ENCODE measurements at regions not wholly inside any gene's neighbourhood (a gene's known extent, or its start where the extent isn't known, plus 50 kb on each side); places are given as distances from the start of the nearest gene placed in this dataset.
"Not testable (repeated sequence)": the region's sequence is repeated elsewhere in the genome, so short reads cannot be mapped to it uniquely, and the experiment has no call there.

DNA sequence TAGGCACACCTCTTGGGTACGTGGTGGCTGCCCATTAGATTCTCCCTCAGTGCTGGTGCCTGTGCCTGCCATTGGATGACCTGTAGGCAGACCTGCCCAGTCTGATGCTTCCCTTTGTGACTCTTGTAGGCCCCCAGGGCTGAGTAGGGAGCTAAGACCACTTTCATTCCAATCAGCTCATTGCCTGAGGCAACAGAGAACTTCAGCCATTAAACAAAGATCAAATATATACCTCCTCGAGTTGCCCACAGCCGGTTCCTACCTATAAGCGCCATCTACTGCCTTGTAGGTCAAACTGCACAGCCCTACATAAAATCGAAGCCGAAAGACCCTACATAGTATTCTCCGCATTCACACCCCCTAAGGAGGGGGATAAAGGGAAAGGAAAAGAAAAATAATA is 184.6 kb downstream of the ETAA1 start:
- in situ Hi-C loops (cut with MboI; ENCODE audit: low pct_unique_long_range_greater_than_20kb in 2 of 9, low sequenced_read_pairs in 9 of 9, unreplicated experiment in 9 of 9), result no loop called here
- WGBS, 10 experiments, result 49 to 100% (median 79%) methylated on average over 1 to 7 of the region's 7 CpGs; no CpG with 5 or more reads in 1 of the 10 experiments
- no peak for ATAC-seq (replicated peaks in 6 of 8)

GRCh38 chr2:67583185-67583584 is 186.1 kb downstream of the ETAA1 start:
- no peaks in the 10 kb centered on the region for H3K4me1 ChIP-seq (replicated peaks in 1 of 2)
- no peak overlapping the region for H3K4me3 ChIP-seq
- no peak overlapping the region for H3K27ac ChIP-seq
- in situ Hi-C loops (cut with MboI; ENCODE audit: low pct_unique_long_range_greater_than_20kb in 2 of 9, low sequenced_read_pairs in 9 of 9, unreplicated experiment in 9 of 9), result no loop called here
- ATAC-seq (replicated peaks in 6 of 8), result no peak
- 78 to 100% (median 92%) methylated on average over 1 to 2 of the region's 2 CpGs; no CpG with 5 or more reads in 3 of the 10 experiments for WGBS, 10 experiments

More for the DNA sequence above, 184.6 kb downstream of the ETAA1 start:
- Histone ChIP-seq H3K4me1 (replicated peaks in 1 of 2) (no peaks in the 10 kb centered on the region), H3K27ac (no peak overlapping the region), H3K4me3 (no peak overlapping the region)

GRCh38 chr2:67585400-67585799 is 188.3 kb downstream of the ETAA1 start:
- no peak for ATAC-seq (replicated peaks in 6 of 8)
- in situ Hi-C loops (cut with MboI; ENCODE audit: low pct_unique_long_range_greater_than_20kb in 2 of 9, low sequenced_read_pairs in 9 of 9, unreplicated experiment in 9 of 9), result no loop called here
- no peak overlapping the region for H3K4me3 ChIP-seq
- H3K4me1 ChIP-seq (replicated peaks in 1 of 2), result no peaks in the 10 kb centered on the region
- H3K27ac ChIP-seq, result no peak overlapping the region

DNA sequence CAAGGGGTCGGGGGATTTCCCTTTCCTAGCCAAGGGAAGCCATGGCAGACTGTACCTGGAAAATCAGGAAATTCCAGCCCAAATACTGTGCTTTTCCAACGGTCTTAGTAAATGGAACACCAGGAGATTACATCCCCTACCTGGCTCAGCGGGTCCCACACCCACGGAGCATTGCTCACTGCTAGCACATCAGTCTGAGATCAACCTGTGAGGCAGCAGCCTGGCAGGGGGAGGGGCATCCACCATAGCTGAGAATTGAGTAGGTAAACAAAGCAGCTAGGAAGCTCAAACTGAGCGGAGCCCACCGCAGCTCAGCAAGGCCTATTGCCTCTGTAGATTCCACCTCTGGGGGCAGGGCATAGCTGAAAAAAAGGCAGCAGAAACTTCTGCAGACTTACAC is 192.0 kb downstream of the ETAA1 start:
- WGBS, 10 experiments, result 46 to 93% (median 69%) methylated on average over 1 to 5 of the region's 6 CpGs; no CpG with 5 or more reads in 4 of the 10 experiments
- in situ Hi-C loops (cut with MboI; ENCODE audit: low pct_unique_long_range_greater_than_20kb in 2 of 9, low sequenced_read_pairs in 9 of 9, unreplicated experiment in 9 of 9); H3K27ac ChIP-seq; H3K4me1 ChIP-seq (replicated peaks in 1 of 2); H3K4me3 ChIP-seq; ATAC-seq (replicated peaks in 6 of 8): not testable (repeated sequence)

DNA sequence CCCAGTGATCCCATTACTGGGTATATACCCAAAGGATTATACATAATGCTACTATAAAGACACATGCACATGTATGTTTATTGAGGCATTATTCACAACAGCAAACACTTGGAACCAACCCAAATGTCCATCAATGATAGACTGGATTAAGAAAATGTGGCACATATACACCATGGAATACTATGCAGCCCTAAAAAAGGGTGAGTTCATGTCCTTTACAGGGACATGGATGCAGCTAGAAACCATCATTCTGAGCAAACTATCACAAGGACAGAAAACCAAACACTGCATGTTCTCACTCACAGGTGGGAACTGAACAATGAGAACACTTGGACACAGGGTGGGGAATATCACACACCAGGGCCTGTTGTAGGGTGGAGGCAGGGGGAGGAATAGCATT is 197.4 kb downstream of the ETAA1 start:
- H3K27ac ChIP-seq; in situ Hi-C loops (cut with MboI; ENCODE audit: low pct_unique_long_range_greater_than_20kb in 2 of 9, low sequenced_read_pairs in 9 of 9, unreplicated experiment in 9 of 9); ATAC-seq (replicated peaks in 6 of 8); H3K4me3 ChIP-seq; H3K4me1 ChIP-seq (replicated peaks in 1 of 2): not testable (repeated sequence)

DNA sequence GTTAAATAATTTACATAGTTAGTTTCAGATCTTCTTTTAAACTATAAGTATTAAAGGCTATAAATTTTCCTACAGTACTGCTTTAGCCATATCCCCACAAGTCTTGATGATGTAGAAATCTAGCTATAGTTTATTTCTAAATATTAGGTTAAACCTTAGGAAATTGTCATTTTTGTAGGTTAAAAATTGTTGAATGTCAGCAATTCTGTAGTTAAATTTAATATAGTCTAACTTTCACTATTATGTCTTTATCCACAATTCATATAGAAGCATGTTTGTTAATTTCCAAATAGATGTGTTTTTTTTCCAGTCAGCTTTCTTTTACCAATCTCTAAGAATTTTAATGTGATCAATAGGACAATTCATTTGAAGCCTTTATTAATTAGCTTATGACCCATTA is 199.7 kb downstream of the ETAA1 start:
- in situ Hi-C loops (cut with MboI; ENCODE audit: low pct_unique_long_range_greater_than_20kb in 2 of 9, low sequenced_read_pairs in 9 of 9, unreplicated experiment in 9 of 9), result no loop called here
- Histone ChIP-seq H3K4me1 (replicated peaks in 1 of 2) (no peaks in the 10 kb centered on the region), H3K27ac (no peak overlapping the region), H3K4me3 (no peak overlapping the region)
- no peak for ATAC-seq (replicated peaks in 6 of 8)

GRCh38 chr2:67599561-67599960 is 202.4 kb downstream of the ETAA1 start:
- in situ Hi-C loops (cut with MboI; ENCODE audit: low pct_unique_long_range_greater_than_20kb in 2 of 9, low sequenced_read_pairs in 9 of 9, unreplicated experiment in 9 of 9), result no loop called here
- no peak for ATAC-seq (replicated peaks in 6 of 8)
- no peak overlapping the region for H3K27ac ChIP-seq
- H3K4me3 ChIP-seq, result no peak overlapping the region
- no peaks in the 10 kb centered on the region for H3K4me1 ChIP-seq (replicated peaks in 1 of 2)

DNA sequence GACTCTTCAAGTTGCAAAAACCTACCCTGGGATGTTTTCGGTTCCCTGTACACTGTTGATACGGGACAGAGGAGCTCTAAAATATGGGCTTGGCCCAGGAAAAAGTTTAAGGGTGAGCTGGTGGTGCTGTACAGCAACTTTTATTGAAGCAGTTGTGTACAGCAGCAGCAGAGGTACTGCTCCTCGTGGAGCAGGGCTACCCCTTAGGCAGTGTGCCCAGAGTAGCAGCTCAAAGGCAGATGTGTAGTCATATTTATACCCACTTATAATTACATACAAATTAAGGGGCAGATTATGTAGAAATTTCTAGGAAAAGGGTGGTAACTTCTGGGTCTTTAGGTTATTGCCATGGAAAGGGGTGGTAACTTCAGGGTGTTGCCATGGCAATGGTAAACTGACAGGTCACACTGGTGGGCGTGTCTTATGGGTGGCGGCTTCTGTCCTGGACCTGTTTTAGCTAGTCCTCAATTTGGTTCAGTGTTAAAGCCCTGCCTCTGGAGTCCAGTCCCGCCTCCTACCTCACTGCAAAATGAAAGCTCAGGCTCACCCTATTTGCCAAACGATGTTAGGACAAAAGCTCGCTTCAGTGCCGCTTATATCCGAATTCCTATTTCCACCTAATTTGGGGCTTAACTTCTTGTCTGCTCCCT is 203.2 kb downstream of the ETAA1 start:
- 69 to 100% (median 82%) methylated on average over 2 to 7 of the region's 10 CpGs; no CpG with 5 or more reads in 1 of the 10 experiments for WGBS, 10 experiments
- H3K4me1 ChIP-seq (replicated peaks in 1 of 2), result no peaks in the 10 kb centered on the region
- no peak overlapping the region for H3K27ac ChIP-seq
- in situ Hi-C loops (cut with MboI; ENCODE audit: low pct_unique_long_range_greater_than_20kb in 2 of 9, low sequenced_read_pairs in 9 of 9, unreplicated experiment in 9 of 9), result no loop called here
- no peak overlapping the region for H3K4me3 ChIP-seq
- peak in 3 of 8 experiments; percentile 86 to 97 (median 88) for ATAC-seq (replicated peaks in 6 of 8)

DNA sequence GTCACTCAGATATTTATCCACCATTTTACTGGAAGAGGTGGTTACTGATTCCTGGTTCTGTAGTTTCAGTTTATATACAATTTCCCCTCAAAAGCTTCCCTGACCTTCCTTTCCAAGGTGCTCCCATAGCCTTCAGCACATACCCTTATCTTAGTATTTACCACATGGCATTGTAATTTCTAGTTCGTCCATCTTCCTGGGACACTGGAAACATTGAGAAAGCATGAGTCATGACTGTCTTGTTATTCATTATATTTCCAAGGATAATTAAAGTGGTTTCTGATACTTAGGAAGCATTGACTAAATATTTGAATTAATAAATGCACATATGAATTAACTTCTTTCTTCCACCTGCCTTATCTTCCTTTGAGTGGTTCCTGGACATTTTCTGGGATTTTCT is 203.8 kb downstream of the ETAA1 start:
- in situ Hi-C loops (cut with MboI; ENCODE audit: low pct_unique_long_range_greater_than_20kb in 2 of 9, low sequenced_read_pairs in 9 of 9, unreplicated experiment in 9 of 9), result no loop called here
- Histone ChIP-seq H3K4me1 (replicated peaks in 1 of 2) (no peaks in the 10 kb centered on the region), H3K27ac (no peak overlapping the region), H3K4me3 (no peak overlapping the region)
- WGBS, 10 experiments, result 0 to 100% (median 80%) methylated on average over 1 of the region's 1 CpG; no CpG with 5 or more reads in 1 of the 10 experiments
- ATAC-seq (replicated peaks in 6 of 8), result peak in 2 of 8 experiments; percentile 37 to 62

GRCh38 chr2:67604360-67604759 is 207.2 kb downstream of the ETAA1 start:
- Histone ChIP-seq H3K4me3 (no peak overlapping the region), H3K27ac (no peak overlapping the region), H3K4me1 (replicated peaks in 1 of 2) (no peaks in the 10 kb centered on the region)
- in situ Hi-C loops (cut with MboI; ENCODE audit: low pct_unique_long_range_greater_than_20kb in 2 of 9, low sequenced_read_pairs in 9 of 9, unreplicated experiment in 9 of 9), result no loop called here
- no peak for ATAC-seq (replicated peaks in 6 of 8)
- 60 to 100% (median 100%) methylated on average over 1 of the region's 1 CpG; no CpG with 5 or more reads in 5 of the 10 experiments for WGBS, 10 experiments

DNA sequence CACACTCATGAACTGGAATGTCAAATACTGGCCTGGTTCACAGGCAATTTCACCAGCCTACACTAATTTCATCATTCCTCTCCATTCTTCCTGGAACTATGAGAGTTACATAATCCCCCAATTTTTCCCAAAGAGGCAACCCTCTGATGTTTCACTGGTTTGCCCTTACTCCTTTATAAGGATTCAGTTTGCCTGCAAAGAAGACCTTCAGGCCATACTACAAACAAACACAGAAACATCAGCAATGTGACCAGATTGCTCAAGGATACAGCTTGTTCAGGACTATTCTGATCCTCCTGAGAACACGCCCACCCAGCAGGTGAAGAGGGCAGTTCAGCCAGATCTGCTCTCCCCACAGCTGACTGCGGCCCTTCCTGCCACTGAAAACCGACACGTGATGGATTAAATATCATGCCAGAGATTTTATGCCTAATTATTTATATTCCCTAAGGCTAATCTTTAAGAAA is 215.5 kb downstream of the ETAA1 start:
- Histone ChIP-seq H3K27ac (no peak overlapping the region), H3K4me1 (replicated peaks in 1 of 2) (peaks cover 5 to 6% of the 10 kb centered on the region in 2 donors), H3K4me3 (no peak overlapping the region)
- no peak for ATAC-seq (replicated peaks in 6 of 8)
- 42 to 100% (median 84%) methylated on average over 1 to 4 of the region's 4 CpGs; no CpG with 5 or more reads in 1 of the 10 experiments for WGBS, 10 experiments
- in situ Hi-C loops (cut with MboI; ENCODE audit: low pct_unique_long_range_greater_than_20kb in 2 of 9, low sequenced_read_pairs in 9 of 9, unreplicated experiment in 9 of 9), result no loop called here

DNA sequence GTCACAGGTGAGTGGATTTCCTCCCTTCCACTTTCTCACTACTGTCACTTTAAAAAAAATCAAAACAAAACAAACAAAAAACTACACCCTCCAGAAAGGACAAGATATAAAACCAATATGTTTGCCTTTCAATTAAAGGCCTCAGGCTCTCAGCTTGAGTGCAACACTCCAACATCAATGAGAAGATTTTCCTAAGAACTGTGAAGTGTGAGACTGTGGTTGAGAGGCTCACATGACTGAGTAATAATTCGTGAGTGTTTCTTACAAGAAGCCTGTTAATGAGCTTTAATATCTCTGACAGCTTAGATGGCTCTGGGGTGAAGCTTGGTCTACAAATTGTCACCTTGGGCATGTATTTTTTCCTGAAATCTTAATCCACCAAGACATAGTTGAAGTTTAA is 216.1 kb downstream of the ETAA1 start:
- in situ Hi-C loops (cut with MboI; ENCODE audit: low pct_unique_long_range_greater_than_20kb in 2 of 9, low sequenced_read_pairs in 9 of 9, unreplicated experiment in 9 of 9), result no loop called here
- no peak overlapping the region for H3K4me3 ChIP-seq
- no peak for ATAC-seq (replicated peaks in 6 of 8)

DNA sequence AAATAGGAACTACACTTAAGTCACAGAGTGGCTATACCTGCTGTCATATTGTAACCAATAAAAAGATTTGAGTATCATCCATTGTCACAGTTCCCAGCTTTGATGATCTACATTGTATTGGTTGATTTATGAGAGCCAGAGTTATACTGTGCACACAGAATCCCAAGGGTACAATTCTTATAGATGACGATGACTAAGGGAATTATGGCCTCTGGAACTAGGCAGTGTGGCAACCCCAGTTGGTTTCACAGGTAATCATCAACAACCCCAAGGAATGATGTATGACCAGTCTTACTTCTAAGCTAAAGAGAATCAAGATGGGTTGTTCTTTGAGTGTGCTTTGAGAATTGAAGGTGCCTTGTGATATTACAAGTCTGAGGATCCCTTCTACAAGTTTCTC is 217.3 kb downstream of the ETAA1 start:
- Histone ChIP-seq H3K4me1 (replicated peaks in 1 of 2) (peaks cover 5 to 6% of the 10 kb centered on the region in 2 donors), H3K27ac (no peak overlapping the region), H3K4me3 (no peak overlapping the region)
- in situ Hi-C loops (cut with MboI; ENCODE audit: low pct_unique_long_range_greater_than_20kb in 2 of 9, low sequenced_read_pairs in 9 of 9, unreplicated experiment in 9 of 9), result no loop called here
- peak in 3 of 8 experiments; percentile 45 to 67 (median 65) for ATAC-seq (replicated peaks in 6 of 8)
- WGBS, 10 experiments, result 20 to 100% (median 54%) methylated on average over 1 of the region's 1 CpG; no CpG with 5 or more reads in 4 of the 10 experiments

More for the DNA sequence above, 216.1 kb downstream of the ETAA1 start:
- H3K4me1 ChIP-seq (replicated peaks in 1 of 2), result peaks cover 5 to 6% of the 10 kb centered on the region in 2 donors
- 0 to 100% (median 59%) methylated on average over 1 of the region's 1 CpG; no CpG with 5 or more reads in 4 of the 10 experiments for WGBS, 10 experiments
- H3K27ac ChIP-seq, result no peak overlapping the region

DNA sequence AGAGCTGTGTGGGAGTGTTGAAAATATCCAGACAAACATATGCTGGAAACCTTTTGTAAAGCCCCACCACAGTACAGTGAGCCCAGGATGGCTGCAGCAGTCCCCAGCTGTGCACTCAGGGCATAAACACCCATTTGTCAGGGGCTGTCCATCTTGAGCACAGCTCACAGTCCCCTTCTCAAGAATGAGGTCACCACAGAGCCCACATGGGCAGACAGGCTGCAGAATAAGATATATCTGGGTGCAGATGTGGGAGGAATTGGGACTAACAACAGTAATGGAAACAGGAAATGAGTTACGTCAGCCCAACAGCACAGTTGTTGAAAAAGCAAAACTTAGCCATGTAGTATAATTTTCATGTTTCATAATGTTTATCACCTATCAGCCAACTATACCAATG is 219.6 kb downstream of the ETAA1 start:
- 14 to 100% (median 100%) methylated on average over 1 of the region's 1 CpG; no CpG with 5 or more reads in 5 of the 10 experiments for WGBS, 10 experiments
- Histone ChIP-seq H3K4me3 (no peak overlapping the region), H3K4me1 (replicated peaks in 1 of 2) (peaks cover 5 to 6% of the 10 kb centered on the region in 2 donors), H3K27ac (no peak overlapping the region)
- ATAC-seq (replicated peaks in 6 of 8), result peak in 5 of 8 experiments; percentile 95 to 100 (median 95)
- in situ Hi-C loops (cut with MboI; ENCODE audit: low pct_unique_long_range_greater_than_20kb in 2 of 9, low sequenced_read_pairs in 9 of 9, unreplicated experiment in 9 of 9), result no loop called here
